ENCODE measurements at regions not wholly inside any gene's neighbourhood (a gene's known extent, or its start where the extent isn't known, plus 50 kb on each side); places are given as distances from the start of the nearest gene placed in this dataset.
"Not testable (repeated sequence)": the region's sequence is repeated elsewhere in the genome, so short reads cannot be mapped to it uniquely, and the experiment has no call there.

- H3K4me3 ChIP-seq (ENCODE audit: low read depth, low read length): not testable (repeated sequence)
Observed at GRCh38 chr2:87667027-87667426, 80.9 kb upstream of the PLGLB2 start.

GRCh38 chr2:87668361-87668760 lies 79.5 kb upstream of the PLGLB2 start:
- H3K4me3 ChIP-seq (ENCODE audit: low read depth, low read length); in situ Hi-C loops (cut with HindIII; ENCODE audit: low sequenced_read_pairs); DNase-seq (ENCODE audit: low read depth): not testable (repeated sequence)

More at GRCh38 chr2:87667027-87667426, 80.9 kb upstream of the PLGLB2 start:
- in situ Hi-C loops (cut with HindIII; ENCODE audit: low sequenced_read_pairs); DNase-seq (ENCODE audit: low read depth): not testable (repeated sequence)

- H3K4me3 ChIP-seq (ENCODE audit: low read depth, low read length); in situ Hi-C loops (cut with HindIII; ENCODE audit: low sequenced_read_pairs); DNase-seq (ENCODE audit: low read depth): not testable (repeated sequence)
Observed at GRCh38 chr2:87669633-87670231, 78.2 kb upstream of the PLGLB2 start.

DNA sequence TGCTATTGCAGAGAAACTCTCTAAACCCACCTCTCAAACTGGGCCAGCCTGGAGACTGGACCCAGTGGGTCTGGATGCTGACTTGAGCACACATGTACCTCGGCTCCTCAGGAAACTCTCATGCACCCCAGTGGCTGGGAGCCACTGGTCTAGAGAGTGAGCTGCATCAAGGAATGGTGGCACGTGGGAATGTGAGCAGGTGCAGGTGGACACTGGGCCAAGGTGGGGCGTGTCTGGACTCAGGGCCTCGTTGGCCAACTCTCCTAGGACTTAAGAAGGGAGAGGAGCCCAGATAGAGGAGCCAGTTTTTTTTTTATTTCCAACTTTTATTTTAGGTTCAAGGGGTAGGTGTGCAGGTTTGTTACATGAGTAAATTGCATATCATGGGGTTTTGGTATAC lies 75.5 kb upstream of the PLGLB2 start:
- in situ Hi-C loops (cut with HindIII; ENCODE audit: low sequenced_read_pairs); H3K4me3 ChIP-seq (ENCODE audit: low read depth, low read length); DNase-seq (ENCODE audit: low read depth): not testable (repeated sequence)

- in situ Hi-C loops (cut with HindIII; ENCODE audit: low sequenced_read_pairs); H3K4me3 ChIP-seq (ENCODE audit: low read depth, low read length); DNase-seq (ENCODE audit: low read depth): not testable (repeated sequence)
Observed at GRCh38 chr2:87674729-87675128, 73.2 kb upstream of the PLGLB2 start.

- H3K4me3 ChIP-seq (ENCODE audit: low read depth, low read length); DNase-seq (ENCODE audit: low read depth); in situ Hi-C loops (cut with HindIII; ENCODE audit: low sequenced_read_pairs): not testable (repeated sequence)
Observed at GRCh38 chr2:87675487-87675886, 72.4 kb upstream of the PLGLB2 start.

GRCh38 chr2:87677421-87677923 lies 70.4 kb upstream of the PLGLB2 start:
- H3K4me3 ChIP-seq (ENCODE audit: low read depth, low read length); DNase-seq (ENCODE audit: low read depth); in situ Hi-C loops (cut with HindIII; ENCODE audit: low sequenced_read_pairs): not testable (repeated sequence)

DNA sequence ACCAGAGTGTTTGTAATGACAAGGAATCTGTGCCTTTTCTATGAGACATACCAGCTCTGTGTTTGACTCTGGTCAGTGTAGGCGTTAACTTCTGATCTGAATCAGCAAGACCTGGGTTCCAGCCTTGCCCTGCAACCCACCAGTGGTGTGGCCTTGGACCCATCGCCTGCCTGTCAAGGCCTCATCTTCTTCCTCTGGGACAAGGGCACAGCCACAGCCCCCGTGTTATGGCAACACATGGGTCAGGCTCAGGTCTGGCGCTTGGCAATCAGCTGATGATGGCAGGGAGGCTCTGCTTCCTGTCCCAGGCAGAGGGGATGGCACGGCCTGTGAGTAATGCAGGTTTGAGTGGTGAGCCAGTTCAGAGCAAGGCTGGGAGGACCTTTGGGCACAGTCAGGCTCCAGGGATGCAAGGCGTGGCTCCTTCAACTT lies 69.1 kb upstream of the PLGLB2 start:
- DNase-seq (ENCODE audit: low read depth); in situ Hi-C loops (cut with HindIII; ENCODE audit: low sequenced_read_pairs); H3K4me3 ChIP-seq (ENCODE audit: low read depth, low read length): not testable (repeated sequence)

DNA sequence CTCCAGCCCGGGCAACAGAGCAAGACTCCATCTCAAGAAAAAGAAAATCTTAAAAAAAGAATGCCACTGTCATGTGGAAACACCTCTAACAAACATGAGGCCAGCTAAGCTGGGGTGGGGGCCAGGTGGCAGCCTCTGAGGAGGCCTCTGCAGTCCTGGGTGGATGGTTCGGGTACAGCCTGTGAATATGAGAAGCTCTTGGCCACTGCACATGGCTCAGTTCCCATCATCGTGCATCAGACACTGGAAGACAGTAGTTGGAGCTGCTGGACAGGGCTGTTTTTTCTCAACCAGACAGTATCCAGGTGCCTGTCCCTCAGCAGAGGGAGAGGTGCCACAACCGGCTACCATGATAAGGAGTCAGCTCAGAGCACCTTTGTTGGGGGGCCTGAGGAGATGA lies 67.9 kb upstream of the PLGLB2 start:
- H3K4me3 ChIP-seq (ENCODE audit: low read depth, low read length); in situ Hi-C loops (cut with HindIII; ENCODE audit: low sequenced_read_pairs); DNase-seq (ENCODE audit: low read depth): not testable (repeated sequence)

DNA sequence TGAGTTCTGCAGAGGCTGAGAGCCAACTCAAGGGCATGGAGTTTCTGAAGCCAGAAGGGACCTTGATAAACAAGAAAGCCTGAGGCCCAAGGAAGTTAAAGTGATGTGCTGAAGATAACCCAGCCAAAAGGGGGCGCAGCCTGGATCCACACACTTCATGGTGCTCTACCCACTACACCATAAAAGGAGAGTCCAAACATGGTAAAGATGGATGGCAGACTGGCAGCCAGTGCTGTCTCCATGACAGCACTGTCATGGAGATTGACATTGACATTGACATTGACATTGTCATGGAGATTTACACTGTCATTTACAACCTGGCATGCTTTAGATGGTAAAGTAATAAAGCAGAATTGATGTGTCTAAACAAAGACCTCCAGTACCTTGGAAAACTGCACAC lies 67.2 kb upstream of the PLGLB2 start:
- DNase-seq (ENCODE audit: low read depth); in situ Hi-C loops (cut with HindIII; ENCODE audit: low sequenced_read_pairs); H3K4me3 ChIP-seq (ENCODE audit: low read depth, low read length): not testable (repeated sequence)

DNA sequence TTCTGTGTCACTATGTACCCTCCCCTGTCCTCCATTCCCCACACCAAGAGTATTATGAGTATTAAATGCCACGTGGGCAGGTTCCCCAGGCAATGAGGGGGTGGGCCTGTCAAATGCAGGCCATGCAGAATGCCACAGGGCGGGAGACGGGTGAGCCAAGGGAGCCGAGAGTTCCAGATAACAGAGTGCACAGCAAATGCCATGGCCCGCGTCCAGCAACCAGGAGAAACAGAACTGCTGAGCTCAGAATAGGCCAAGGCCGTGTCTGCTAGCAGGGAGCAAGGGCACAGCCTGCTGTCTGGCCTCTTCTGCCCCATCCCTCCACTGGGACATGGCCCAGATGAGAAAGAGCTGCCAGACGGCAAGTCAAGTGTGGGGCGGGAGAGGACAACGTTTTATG lies 64.4 kb upstream of the PLGLB2 start:
- in situ Hi-C loops (cut with HindIII; ENCODE audit: low sequenced_read_pairs); DNase-seq (ENCODE audit: low read depth); H3K4me3 ChIP-seq (ENCODE audit: low read depth, low read length): not testable (repeated sequence)

- H3K4me3 ChIP-seq (ENCODE audit: low read depth, low read length); in situ Hi-C loops (cut with HindIII; ENCODE audit: low sequenced_read_pairs); DNase-seq (ENCODE audit: low read depth): not testable (repeated sequence)
Observed at GRCh38 chr2:87683961-87684360, 63.9 kb upstream of the PLGLB2 start.

- DNase-seq (ENCODE audit: low read depth): peak; percentile 36
- H3K4me3 ChIP-seq (ENCODE audit: low read depth, low read length); in situ Hi-C loops (cut with HindIII; ENCODE audit: low sequenced_read_pairs): not testable (repeated sequence)
Observed at GRCh38 chr2:87685558-87685957, 62.3 kb upstream of the PLGLB2 start.

DNA sequence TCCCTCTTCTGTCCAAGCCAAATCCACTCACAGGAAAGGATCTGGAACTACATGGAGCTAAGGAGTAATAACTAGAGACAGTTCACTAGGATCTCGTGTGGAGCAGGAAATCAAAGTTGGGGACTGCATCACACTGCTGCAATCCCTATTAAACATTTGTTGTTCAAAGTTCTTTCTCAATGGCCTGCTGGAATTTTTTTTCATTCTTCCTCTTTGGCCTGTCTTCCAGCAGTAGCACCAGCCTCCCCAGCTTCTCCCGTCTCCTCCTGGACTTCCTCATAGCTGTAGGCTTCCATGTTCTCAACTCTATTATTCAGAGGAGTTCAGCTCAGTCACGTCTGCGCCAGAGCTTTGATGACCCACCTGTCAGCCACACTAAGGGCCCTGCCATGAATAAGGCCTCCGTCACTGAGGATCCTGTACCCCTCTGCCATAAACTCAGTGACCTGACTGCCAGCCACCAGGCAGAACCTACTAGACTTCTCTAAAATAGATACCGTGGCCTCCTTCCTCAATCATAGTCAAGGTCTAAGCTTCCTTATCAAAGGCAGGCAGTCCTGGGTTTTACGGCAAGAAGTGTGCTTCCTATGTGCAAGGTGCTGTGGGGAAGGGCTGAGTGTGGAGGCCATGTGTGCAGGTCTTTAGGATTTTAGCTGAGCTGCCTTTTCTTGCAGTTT lies 60.9 kb upstream of the PLGLB2 start:
- H3K4me3 ChIP-seq (ENCODE audit: low read depth, low read length); DNase-seq (ENCODE audit: low read depth); in situ Hi-C loops (cut with HindIII; ENCODE audit: low sequenced_read_pairs): not testable (repeated sequence)

GRCh38 chr2:87687550-87688270 lies 60.2 kb upstream of the PLGLB2 start:
- in situ Hi-C loops (cut with HindIII; ENCODE audit: low sequenced_read_pairs); H3K4me3 ChIP-seq (ENCODE audit: low read depth, low read length); DNase-seq (ENCODE audit: low read depth): not testable (repeated sequence)

DNA sequence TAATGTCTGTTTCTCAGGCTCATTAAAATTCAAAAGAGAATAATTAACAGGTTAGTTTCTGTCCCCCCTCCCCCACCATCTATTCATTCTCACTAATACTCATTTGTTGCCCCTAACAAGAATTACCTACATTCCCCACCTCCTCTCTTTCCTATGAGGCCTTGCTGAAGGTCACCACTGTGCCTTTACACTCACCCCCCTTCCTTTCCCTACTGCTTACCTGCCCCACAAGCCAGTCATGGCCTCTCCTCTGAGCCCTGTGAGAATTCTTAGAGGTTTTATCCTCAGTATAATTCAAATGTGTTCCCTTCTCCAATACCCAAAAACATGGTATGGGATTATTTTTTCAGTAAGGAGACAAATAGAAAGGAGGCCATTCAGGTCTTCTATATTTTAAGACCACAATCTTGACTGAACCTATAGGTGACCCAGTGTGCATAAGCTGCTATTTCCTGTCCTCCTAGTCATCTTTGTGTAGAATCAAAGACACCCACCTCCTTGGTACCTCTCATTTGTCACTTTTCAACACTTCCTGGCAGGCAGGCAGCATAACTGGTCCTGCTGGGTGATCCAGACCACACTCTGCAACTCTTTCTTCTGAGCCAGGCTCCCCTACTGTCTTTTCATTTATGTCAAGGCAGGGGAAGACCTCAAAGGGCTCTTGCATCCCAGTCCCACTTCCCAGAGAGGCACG lies 55.8 kb upstream of the PLGLB2 start:
- in situ Hi-C loops (cut with HindIII; ENCODE audit: low sequenced_read_pairs); DNase-seq (ENCODE audit: low read depth); H3K4me3 ChIP-seq (ENCODE audit: low read depth, low read length): not testable (repeated sequence)

DNA sequence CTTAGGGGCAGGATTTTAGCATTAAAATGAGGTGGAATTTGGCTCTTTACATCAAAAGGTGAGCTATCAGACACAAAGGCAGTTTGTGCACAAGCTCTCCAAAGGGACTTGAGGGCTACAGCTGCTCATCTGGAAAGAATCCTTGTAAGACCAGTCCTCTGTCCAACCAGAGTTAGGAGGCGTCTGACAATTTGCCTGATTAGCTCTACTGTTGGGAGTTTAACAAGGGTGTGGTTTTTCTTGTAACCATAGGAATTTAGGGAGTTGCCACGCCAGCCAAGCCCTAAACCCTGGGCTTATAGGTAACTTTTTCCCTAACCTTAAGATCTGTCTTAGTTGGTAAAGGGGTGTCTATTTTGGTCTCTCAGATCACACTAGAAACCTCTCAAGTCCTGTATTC lies 55.0 kb upstream of the PLGLB2 start:
- H3K4me3 ChIP-seq (ENCODE audit: low read depth, low read length); DNase-seq (ENCODE audit: low read depth); in situ Hi-C loops (cut with HindIII; ENCODE audit: low sequenced_read_pairs): not testable (repeated sequence)
